ENCODE measurements at regions not wholly inside any gene's neighbourhood (a gene's known extent, or its start where the extent isn't known, plus 50 kb on each side); places are given as distances from the start of the nearest gene placed in this dataset.

GRCh38 chr3:144039661-144040060, 68.0 kb downstream of the DIPK2A start:
- Mint-ChIP-seq H3K9me3 (ENCODE audit: low read depth, unreplicated experiment) (no peaks in the 10 kb centered on the region), H3K27me3 (ENCODE audit: unreplicated experiment) (no peaks in the 10 kb centered on the region), H3K4me1 (ENCODE audit: low read depth, unreplicated experiment) (peaks cover 31% of the 10 kb centered on the region), H3K27ac (ENCODE audit: unreplicated experiment) (no peak overlapping the region), H3K36me3 (ENCODE audit: insufficient read depth, unreplicated experiment) (no peaks in the 10 kb centered on the region), H3K4me3 (ENCODE audit: low read depth, unreplicated experiment) (no peak overlapping the region)
- no peak for TF ChIP-seq CTCF (IDR thresholded peaks at IDR 0.05; ENCODE audit: unreplicated experiment)
- intact Hi-C loops (cut with micrococcal nuclease; ENCODE audit: unreplicated experiment), result no loop called here
- no TSS peak for BruUV-seq (replicated peaks)
- CTCF ChIA-PET, result interaction anchor here (0.8 to 1.0 kb wide), 2 partner anchors 9 to 46 kb away, joined by 3 read pairs; no protein-coding TSS in a partner anchor
- DNase-seq, result no peak

- peaks cover 31% of the 10 kb centered on the region for H3K4me1 Mint-ChIP-seq (ENCODE audit: low read depth, unreplicated experiment)
- H3K4me3 Mint-ChIP-seq (ENCODE audit: low read depth, unreplicated experiment), result no peak overlapping the region
- H3K36me3 Mint-ChIP-seq (ENCODE audit: insufficient read depth, unreplicated experiment), result no peaks in the 10 kb centered on the region
- H3K9me3 Mint-ChIP-seq (ENCODE audit: low read depth, unreplicated experiment), result no peaks in the 10 kb centered on the region
- H3K27ac Mint-ChIP-seq (ENCODE audit: unreplicated experiment), result no peak overlapping the region
- no peak for DNase-seq
- no peaks in the 10 kb centered on the region for H3K27me3 Mint-ChIP-seq (ENCODE audit: unreplicated experiment)
- CTCF ChIA-PET, result interaction anchor here (0.6 to 1.0 kb wide), 2 partner anchors 70 to 373 kb away, joined by 3 to 5 read pairs; partner anchors contain the start of gene DIPK2A
- BruUV-seq (replicated peaks), result no TSS peak
- no peak for TF ChIP-seq CTCF (IDR thresholded peaks at IDR 0.05; ENCODE audit: unreplicated experiment)
- intact Hi-C loops (cut with micrococcal nuclease; ENCODE audit: unreplicated experiment), result no loop called here
Observed at GRCh38 chr3:144041960-144042556, 70.4 kb downstream of the DIPK2A start.

GRCh38 chr3:144045766-144046165, 74.1 kb downstream of the DIPK2A start:
- no peak overlapping the region for H3K27ac Mint-ChIP-seq (ENCODE audit: unreplicated experiment)
- TF ChIP-seq CTCF (IDR thresholded peaks at IDR 0.05; ENCODE audit: unreplicated experiment), result no peak
- intact Hi-C loops (cut with micrococcal nuclease; ENCODE audit: unreplicated experiment), result no loop called here
- DNase-seq, result no peak
- no peaks in the 10 kb centered on the region for H3K36me3 Mint-ChIP-seq (ENCODE audit: insufficient read depth, unreplicated experiment)
- no TSS peak for BruUV-seq (replicated peaks)
- no peak overlapping the region for H3K4me3 Mint-ChIP-seq (ENCODE audit: low read depth, unreplicated experiment)
- no peaks in the 10 kb centered on the region for H3K9me3 Mint-ChIP-seq (ENCODE audit: low read depth, unreplicated experiment)
- no peaks in the 10 kb centered on the region for H3K27me3 Mint-ChIP-seq (ENCODE audit: unreplicated experiment)
- H3K4me1 Mint-ChIP-seq (ENCODE audit: low read depth, unreplicated experiment), result peaks cover 14% of the 10 kb centered on the region
- CTCF ChIA-PET, result no interaction called here

- no peaks in the 10 kb centered on the region for H3K27me3 Mint-ChIP-seq (ENCODE audit: unreplicated experiment)
- H3K27ac Mint-ChIP-seq (ENCODE audit: unreplicated experiment), result no peak overlapping the region
- no peak overlapping the region for H3K4me3 Mint-ChIP-seq (ENCODE audit: low read depth, unreplicated experiment)
- CTCF ChIA-PET, result no interaction called here
- intact Hi-C loops (cut with micrococcal nuclease; ENCODE audit: unreplicated experiment), result no loop called here
- TF ChIP-seq CTCF (IDR thresholded peaks at IDR 0.05; ENCODE audit: unreplicated experiment), result no peak
- no peaks in the 10 kb centered on the region for H3K9me3 Mint-ChIP-seq (ENCODE audit: low read depth, unreplicated experiment)
- H3K4me1 Mint-ChIP-seq (ENCODE audit: low read depth, unreplicated experiment), result no peaks in the 10 kb centered on the region
- H3K36me3 Mint-ChIP-seq (ENCODE audit: insufficient read depth, unreplicated experiment), result no peaks in the 10 kb centered on the region
- no TSS peak for BruUV-seq (replicated peaks)
- DNase-seq, result no peak
Observed at GRCh38 chr3:144049374-144049773, 77.8 kb downstream of the DIPK2A start.

Measured in Calu3 (cell line).